Endothelial cell of umbilical vein (primary cell): ENCODE measurements at regions not wholly inside any gene's neighbourhood (a gene's known extent, or its start where the extent isn't known, plus 50 kb on each side); places are given as distances from the start of the nearest gene placed in this dataset.

Experiments
- BruUV-seq: library from RNA; stranded (reverse); fragments of 400-500 nt; replicated peaks from 2 replicates; lab custom pipeline; 2021; lab: Mats Ljungman, UMichigan
- CTCF ChIA-PET: fragments of 300-600, 350-600 bp; sonication (Branson Sonifier 250); formaldehyde crosslinking; loops from one replicate; lab custom pipeline; 2021; ENCODE audit warnings: antibody characterized with exemption, inconsistent platforms; lab: Charles Lee
- POLR2A ChIA-PET: fragments of 300-600, 350-600 bp; sonication (Branson Sonifier 250); formaldehyde crosslinking; loops from one replicate; lab custom pipeline; 2021; ENCODE audit warnings: antibody characterized with exemption, inconsistent platforms; lab: Charles Lee
- DNase-seq: peaks from one replicate; pipeline ENCODE4 v3.0.0-alpha.2; 2011; ENCODE audit warnings: low read depth, low spot score
- FAIRE-seq: peaks from 2 replicates; lab custom pipeline; 2011; peaks lifted over from hg19 to GRCh38; lab: Jason Lieb, UNC
- H2AFZ ChIP-seq: 2 replicates; pipeline ENCODE4 v1.6.0; 2012; ENCODE audit warnings: low read depth, low read length, control low read depth, inconsistent platforms
- H3K27ac ChIP-seq: 2 replicates; pipeline ENCODE4 v1.5.1; 2011; ENCODE audit warnings: low read depth, mild to moderate bottlenecking, control low read depth, low read length, moderate library complexity; ENCODE audit not compliant: insufficient read depth
- H3K27me3 ChIP-seq, 2 experiments: 2 replicates each; pipeline versions ENCODE4 v1.6.0 to v1.6.1; 2011; ENCODE audit warnings: low read length in 2 of 2, mixed read lengths in 1 of 2; ENCODE audit not compliant: control insufficient read depth in 2 of 2, insufficient read depth in 2 of 2
- H3K36me3 ChIP-seq, 2 experiments: 2 replicates in 1 of 2; 3 replicates in 1 of 2; pipeline ENCODE4 v1.5.1; 2011; ENCODE audit warnings: low read length in 2 of 2, mild to moderate bottlenecking in 1 of 2, moderate library complexity in 1 of 2; ENCODE audit not compliant: control insufficient read depth in 2 of 2, insufficient read depth in 2 of 2; ENCODE audit errors: extremely low read depth in 1 of 2
- H3K4me1 ChIP-seq: 3 replicates; pipeline ENCODE4 v1.5.1; 2011; ENCODE audit warnings: mild to moderate bottlenecking, low read length; ENCODE audit not compliant: control insufficient read depth, insufficient read depth; ENCODE audit errors: extremely low read depth
- H3K4me2 ChIP-seq: 2 replicates; pipeline ENCODE4 v1.6.1; 2011; ENCODE audit warnings: low read length, control low read depth, mixed read lengths; ENCODE audit not compliant: insufficient read depth
- H3K4me3 ChIP-seq, 3 experiments: fragments of 200-600 bp in 1 of 3; sonication (generic), shearing (Covaris generic) in 1 of 3; replicated peaks in 1 of 3; 2 replicates each; pipeline ENCODE4 v1.5.1; 2011 to 2016; ENCODE audit warnings: control low read depth in 3 of 3, low read length in 3 of 3, mild to moderate bottlenecking in 2 of 3, inconsistent platforms in 1 of 3, low read depth in 1 of 3, moderate library complexity in 1 of 3; ENCODE audit not compliant: insufficient read depth in 1 of 3
- H3K79me2 ChIP-seq: 2 replicates; pipeline ENCODE4 v1.6.0; 2012; ENCODE audit warnings: low read length, inconsistent platforms; ENCODE audit not compliant: control insufficient read depth, insufficient read depth
- H3K9ac ChIP-seq: replicated peaks from 2 replicates; pipeline ENCODE3; 2011; ENCODE audit warnings: low read length, control low read depth; ENCODE audit not compliant: insufficient read depth; ENCODE audit errors: extremely low read depth
- H3K9me1 ChIP-seq: replicated peaks from 3 replicates; pipeline ENCODE4 v1.6.0; 2011; ENCODE audit warnings: mild to moderate bottlenecking, low read length; ENCODE audit not compliant: control insufficient read depth, insufficient read depth; ENCODE audit errors: extremely low read depth
- H3K9me3 ChIP-seq: replicated peaks from 2 replicates; pipeline ENCODE4 v1.5.1; 2012; ENCODE audit warnings: low read length, inconsistent platforms; ENCODE audit not compliant: control insufficient read depth, insufficient read depth
- H4K20me1 ChIP-seq: replicated peaks from 2 replicates; pipeline ENCODE3; 2011; ENCODE audit warnings: mild to moderate bottlenecking, low read length; ENCODE audit not compliant: control insufficient read depth, insufficient read depth; ENCODE audit errors: extremely low read depth
- CTCF ChIP-seq, 2 donors: IDR thresholded peaks; 1 replicate in 1 of 2; 2 replicates in 1 of 2; pipeline ENCODE4 v1.5.1; 2011; ENCODE audit warnings: low read length in 2 of 2, mild to moderate bottlenecking in 2 of 2, moderate library complexity in 2 of 2, control low read depth in 1 of 2, inconsistent platforms in 1 of 2, low read depth in 1 of 2; ENCODE audit not compliant: insufficient read depth in 1 of 2; ENCODE audit errors: extremely low read depth in 1 of 2
- EZH2 ChIP-seq: IDR thresholded peaks from 2 replicates; pipeline ENCODE4 v1.6.1; 2012; ENCODE audit warnings: borderline replicate concordance, low read depth, mild to moderate bottlenecking, moderate library complexity, low read length, inconsistent platforms; ENCODE audit not compliant: severe bottlenecking
- GATA2 ChIP-seq: IDR thresholded peaks from 2 replicates; pipeline ENCODE4 v1.7.0; 2011; ENCODE audit warnings: low read depth, mild to moderate bottlenecking, moderate library complexity, mixed read lengths, low read length; ENCODE audit not compliant: insufficient read length, insufficient read depth
- MAX ChIP-seq: IDR thresholded peaks from 2 replicates; pipeline ENCODE4 v1.6.1; 2011; ENCODE audit not compliant: insufficient read depth, insufficient read length
- POLR2A ChIP-seq: IDR thresholded peaks from 2 replicates; pipeline ENCODE4 v1.6.1; 2012; ENCODE audit warnings: low read depth, mild to moderate bottlenecking, control low read depth, low read length
- POLR2AphosphoS5 ChIP-seq: IDR thresholded peaks from 2 replicates; pipeline ENCODE4 v1.6.1; 2012; ENCODE audit warnings: low read depth, mild to moderate bottlenecking, control low read depth, low read length, moderate library complexity; ENCODE audit not compliant: insufficient read depth
- dilution Hi-C: fragments of 300-500 bp; cut with MboI; formaldehyde crosslinking; loops from one replicate; pipeline ENCODE4 v1.15.0; 2019; ENCODE audit warnings: low sequenced_read_pairs; ENCODE audit not compliant: extremely low pct_ligation_motif_present
- intact Hi-C: fragments of 100-400 bp; cut with micrococcal nuclease; formaldehyde crosslinking; loops from one replicate; pipeline ENCODE4 v1.10.0; 2022

- no peak overlapping the region for H2AFZ ChIP-seq
- ChIA-PET POLR2A (no interaction called here), CTCF (no interaction called here)
- BruUV-seq: no TSS peak
- DNase-seq: no peak
- H3K9me3 ChIP-seq: no peaks in the 10 kb centered on the region
- no peaks in the 10 kb centered on the region for H3K27me3 ChIP-seq
- no peak for FAIRE-seq
- H3K9ac ChIP-seq: no peak overlapping the region
- H3K4me3 ChIP-seq: no peak overlapping the region
- no peak overlapping the region for H3K27ac ChIP-seq
- intact Hi-C loops: no loop called here
- TF ChIP-seq MAX (no peak), POLR2A (no peak), GATA2 (no peak), EZH2 (no peak)
- no peaks in the 10 kb centered on the region for H3K36me3 ChIP-seq
- H3K4me1 ChIP-seq: no peaks in the 10 kb centered on the region
- no peaks in the 10 kb centered on the region for H3K79me2 ChIP-seq
- dilution Hi-C loops: no loop called here
- H3K4me2 ChIP-seq: no peak overlapping the region
- no peaks in the 10 kb centered on the region for H4K20me1 ChIP-seq
- H3K9me1 ChIP-seq: no peaks in the 10 kb centered on the region
Measured at GRCh38 chr13:109533350-109533749, 253.0 kb downstream of the IRS2 start.

- no peak for TF ChIP-seq MAX
- TF ChIP-seq GATA2: no peak
- no peak for TF ChIP-seq POLR2AphosphoS5
- no peak for TF ChIP-seq CTCF (IDR thresholded peaks at IDR 0.05; ENCODE audit: extremely low read depth in 1 of 2, insufficient read depth in 1 of 2, low read depth in 1 of 2, low read length in 2 of 2)
- H3K79me2 ChIP-seq: no peaks in the 10 kb centered on the region
- no peak overlapping the region for H3K4me3 ChIP-seq
- no TSS peak for BruUV-seq
- no peak overlapping the region for H3K9ac ChIP-seq
- ChIA-PET POLR2A (no interaction called here), CTCF (no interaction called here)
- no peaks in the 10 kb centered on the region for H3K36me3 ChIP-seq
- no peaks in the 10 kb centered on the region for H3K4me1 ChIP-seq
- H3K9me1 ChIP-seq: no peaks in the 10 kb centered on the region
- no peaks in the 10 kb centered on the region for H4K20me1 ChIP-seq
- no peak overlapping the region for H3K4me2 ChIP-seq
- DNase-seq (no peak), FAIRE-seq (no peak)
- H3K27ac ChIP-seq: no peak overlapping the region
- no peak overlapping the region for H2AFZ ChIP-seq
- dilution Hi-C loops: no loop called here
- H3K9me3 ChIP-seq: peaks cover 2% of the 10 kb centered on the region
- no peaks in the 10 kb centered on the region for H3K27me3 ChIP-seq
- intact Hi-C loops: no loop called here
Measured at GRCh38 chr13:109529964-109530363, 256.4 kb downstream of the IRS2 start.
